SK-N-SH (cell line): ENCODE measurements at regions not wholly inside any gene's neighbourhood (a gene's known extent, or its start where the extent isn't known, plus 50 kb on each side); places are given as distances from the start of the nearest gene placed in this dataset.

Source experiments
- CHD2 ChIP-seq: fragments of 150-350 bp; IDR thresholded peaks from 2 replicates; pipeline ENCODE4 v1.6.1; 2018; ENCODE audit warnings: low read length; ENCODE audit not compliant: partially characterized antibody
- EZH2phosphoT487 ChIP-seq: fragments of 200-600 bp; sonication (generic); IDR thresholded peaks from 2 replicates; pipeline ENCODE4 v1.6.1; 2017; ENCODE audit warnings: low read depth, mixed run types, mild to moderate bottlenecking, antibody characterized with exemption, moderate library complexity, borderline replicate concordance
- FOXJ3 ChIP-seq: sonication (generic); formaldehyde crosslinking; IDR thresholded peaks from 2 replicates; pipeline ENCODE4 v1.5.1; 2020; ENCODE audit warnings: mild to moderate bottlenecking, missing genetic modification reagents
- GABPA ChIP-seq: IDR thresholded peaks from 2 replicates; pipeline ENCODE4 v1.4.0; 2012; ENCODE audit warnings: low read depth, mild to moderate bottlenecking
- POLR2AphosphoS5 ChIP-seq: IDR thresholded peaks from 2 replicates; pipeline ENCODE4 v1.6.1; 2012; ENCODE audit warnings: low read depth, low read length
- RFX5 ChIP-seq: IDR thresholded peaks from 2 replicates; pipeline ENCODE4 v1.6.1; 2012; ENCODE audit warnings: mild to moderate bottlenecking, improper control_type of control experiment, low read length
- TAF1 ChIP-seq: IDR thresholded peaks from 2 replicates; pipeline ENCODE4 v1.6.1; 2012; ENCODE audit warnings: low read depth, mild to moderate bottlenecking, low read length, moderate library complexity, borderline replicate concordance
- TF ChIP-seq, protein P1 (sequence below): fragments of 200-600 bp; sonication (generic); IDR thresholded peaks from 2 replicates; pipeline ENCODE4 v1.6.1; 2017; ENCODE audit warnings: antibody characterized with exemption, mild to moderate bottlenecking, moderate library complexity
- TF ChIP-seq, protein P2 (sequence below): IDR thresholded peaks from 2 replicates; pipeline ENCODE4 v1.4.0; 2012; ENCODE audit warnings: low read depth
- TF ChIP-seq, protein P3 (sequence below): fragments of 150-350 bp; IDR thresholded peaks from 2 replicates; pipeline ENCODE4 v1.6.1; 2017; ENCODE audit warnings: antibody characterized with exemption, low read length, low read depth, borderline replicate concordance
- TF ChIP-seq, protein P4 (sequence below): IDR thresholded peaks from 2 replicates; pipeline ENCODE4 v1.4.0; 2012; ENCODE audit warnings: low read depth, borderline replicate concordance

DNA sequence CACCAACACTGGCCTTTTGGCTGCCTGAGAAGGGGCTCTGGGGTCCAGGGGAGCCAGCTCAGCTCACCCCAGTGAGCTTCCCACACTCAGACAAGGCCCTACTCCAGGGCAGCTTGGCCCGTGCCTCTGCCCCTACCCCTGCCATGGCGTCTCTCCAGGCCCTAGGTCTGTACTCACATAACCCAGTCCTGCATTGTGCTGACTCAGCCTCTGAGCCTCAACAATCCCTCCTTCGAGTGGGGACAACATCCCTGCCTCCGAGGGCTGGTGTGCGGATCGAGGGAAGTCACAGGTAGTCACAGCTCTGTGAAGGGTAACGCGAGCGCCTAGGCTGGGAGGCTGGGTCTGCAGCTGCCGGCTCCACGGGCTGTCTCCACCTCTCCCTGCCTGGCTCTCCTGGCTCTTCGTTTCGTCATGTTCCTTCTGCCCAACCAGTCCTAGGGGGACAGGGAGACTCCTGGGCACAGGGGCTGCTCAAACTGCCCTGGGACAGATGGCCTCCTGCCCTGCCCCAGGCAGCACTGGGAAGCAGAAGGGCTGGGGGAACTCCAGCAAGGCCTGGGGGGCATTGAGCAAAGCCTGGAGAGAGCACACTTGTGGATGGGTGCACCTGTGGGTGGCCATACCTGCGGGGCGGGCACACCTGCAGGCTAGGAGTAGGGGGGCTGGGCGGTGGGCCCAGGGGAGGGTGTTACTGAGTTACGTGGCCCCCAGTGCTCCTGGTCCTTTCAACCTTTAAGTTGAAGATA lies 74.6 kb downstream of the RRM2 start:
- TF ChIP-seq FOXJ3 (no peak), RFX5 (no peak), TAF1 (no peak), POLR2AphosphoS5 (no peak), GABPA (no peak), EZH2phosphoT487 (no peak), CHD2 (no peak)
- TF ChIP-seq, protein P1, sequence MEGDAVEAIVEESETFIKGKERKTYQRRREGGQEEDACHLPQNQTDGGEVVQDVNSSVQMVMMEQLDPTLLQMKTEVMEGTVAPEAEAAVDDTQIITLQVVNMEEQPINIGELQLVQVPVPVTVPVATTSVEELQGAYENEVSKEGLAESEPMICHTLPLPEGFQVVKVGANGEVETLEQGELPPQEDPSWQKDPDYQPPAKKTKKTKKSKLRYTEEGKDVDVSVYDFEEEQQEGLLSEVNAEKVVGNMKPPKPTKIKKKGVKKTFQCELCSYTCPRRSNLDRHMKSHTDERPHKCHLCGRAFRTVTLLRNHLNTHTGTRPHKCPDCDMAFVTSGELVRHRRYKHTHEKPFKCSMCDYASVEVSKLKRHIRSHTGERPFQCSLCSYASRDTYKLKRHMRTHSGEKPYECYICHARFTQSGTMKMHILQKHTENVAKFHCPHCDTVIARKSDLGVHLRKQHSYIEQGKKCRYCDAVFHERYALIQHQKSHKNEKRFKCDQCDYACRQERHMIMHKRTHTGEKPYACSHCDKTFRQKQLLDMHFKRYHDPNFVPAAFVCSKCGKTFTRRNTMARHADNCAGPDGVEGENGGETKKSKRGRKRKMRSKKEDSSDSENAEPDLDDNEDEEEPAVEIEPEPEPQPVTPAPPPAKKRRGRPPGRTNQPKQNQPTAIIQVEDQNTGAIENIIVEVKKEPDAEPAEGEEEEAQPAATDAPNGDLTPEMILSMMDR = no peak
- TF ChIP-seq, protein P2, sequence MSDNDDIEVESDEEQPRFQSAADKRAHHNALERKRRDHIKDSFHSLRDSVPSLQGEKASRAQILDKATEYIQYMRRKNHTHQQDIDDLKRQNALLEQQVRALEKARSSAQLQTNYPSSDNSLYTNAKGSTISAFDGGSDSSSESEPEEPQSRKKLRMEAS = no peak
- TF ChIP-seq, protein P3, sequence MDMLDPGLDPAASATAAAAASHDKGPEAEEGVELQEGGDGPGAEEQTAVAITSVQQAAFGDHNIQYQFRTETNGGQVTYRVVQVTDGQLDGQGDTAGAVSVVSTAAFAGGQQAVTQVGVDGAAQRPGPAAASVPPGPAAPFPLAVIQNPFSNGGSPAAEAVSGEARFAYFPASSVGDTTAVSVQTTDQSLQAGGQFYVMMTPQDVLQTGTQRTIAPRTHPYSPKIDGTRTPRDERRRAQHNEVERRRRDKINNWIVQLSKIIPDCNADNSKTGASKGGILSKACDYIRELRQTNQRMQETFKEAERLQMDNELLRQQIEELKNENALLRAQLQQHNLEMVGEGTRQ = no peak
- TF ChIP-seq, protein P4, sequence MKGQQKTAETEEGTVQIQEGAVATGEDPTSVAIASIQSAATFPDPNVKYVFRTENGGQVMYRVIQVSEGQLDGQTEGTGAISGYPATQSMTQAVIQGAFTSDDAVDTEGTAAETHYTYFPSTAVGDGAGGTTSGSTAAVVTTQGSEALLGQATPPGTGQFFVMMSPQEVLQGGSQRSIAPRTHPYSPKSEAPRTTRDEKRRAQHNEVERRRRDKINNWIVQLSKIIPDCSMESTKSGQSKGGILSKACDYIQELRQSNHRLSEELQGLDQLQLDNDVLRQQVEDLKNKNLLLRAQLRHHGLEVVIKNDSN = no peak
